ENCODE measurements at regions not wholly inside any gene's neighbourhood (a gene's known extent, or its start where the extent isn't known, plus 50 kb on each side); places are given as distances from the start of the nearest gene placed in this dataset.

- Histone ChIP-seq H3K23ac (ENCODE audit: low read length in 2 of 2) (no peak overlapping the region), H3K14ac (ENCODE audit: low read length in 2 of 2) (no peak overlapping the region), H3K79me1 (replicated peaks; ENCODE audit: low read length, poor library complexity, severe bottlenecking) (no peaks in the 10 kb centered on the region), H3K27ac (ENCODE audit: low read length, poor library complexity, severe bottlenecking) (no peak overlapping the region), H2AK5ac (ENCODE audit: low read length, severe bottlenecking) (no peak overlapping the region), H3K18ac (ENCODE audit: low read depth in 1 of 2, low read length in 2 of 2) (no peak overlapping the region), H2AFZ (ENCODE audit: low read depth, low read length) (no peak overlapping the region), H2BK120ac (ENCODE audit: low read depth, low read length) (no peak overlapping the region), H4K91ac (ENCODE audit: low read length) (no peak overlapping the region), H3K4me2 (ENCODE audit: low read length, poor library complexity, severe bottlenecking) (no peak overlapping the region), H3K9me3 (ENCODE audit: control insufficient read depth, low read length) (no peaks in the 10 kb centered on the region), H2BK5ac (ENCODE audit: low read depth, low read length, poor library complexity, severe bottlenecking) (no peak overlapping the region), H2BK12ac (ENCODE audit: low read length in 2 of 2) (no peak overlapping the region), H2BK15ac (ENCODE audit: low read depth, poor library complexity, severe bottlenecking) (no peak overlapping the region), H3K9ac (ENCODE audit: low read length) (peak overlapping the region; percentile 79), H4K8ac (ENCODE audit: low read length) (no peak overlapping the region), H3K27me3 (ENCODE audit: control insufficient read depth in 1 of 2, insufficient read depth in 1 of 2, low read length in 2 of 2) (no peaks in the 10 kb centered on the region), H3K36me3 (ENCODE audit: control insufficient read depth in 1 of 2, insufficient read depth in 2 of 2, low read depth in 1 of 2, low read length in 2 of 2) (no peaks in the 10 kb centered on the region), H3K4me3 (ENCODE audit: insufficient read depth in 1 of 2, low read depth in 1 of 2, low read length in 2 of 2) (no peak overlapping the region), H3K4ac (ENCODE audit: low read depth in 1 of 2, low read length in 2 of 2) (no peak overlapping the region), H3K4me1 (ENCODE audit: control insufficient read depth, insufficient read depth, low read depth, low read length) (peaks cover 3% of the 10 kb centered on the region)
- DNase-seq, result no peak
- WGBS, result 97% methylated on average over 3 of the region's 3 CpGs
Observed at GRCh38 chr10:33510206-33510605, 175.7 kb upstream of the NRP1 start.

GRCh38 chr10:33509231-33509831, 174.9 kb upstream of the NRP1 start:
- no peaks in the 10 kb centered on the region for H3K27me3 ChIP-seq (ENCODE audit: control insufficient read depth in 1 of 2, insufficient read depth in 1 of 2, low read length in 2 of 2)
- H3K18ac ChIP-seq (ENCODE audit: low read depth in 1 of 2, low read length in 2 of 2), result no peak overlapping the region
- no peak overlapping the region for H2AK5ac ChIP-seq (ENCODE audit: low read length, severe bottlenecking)
- H2BK12ac ChIP-seq (ENCODE audit: low read length in 2 of 2), result no peak overlapping the region
- no peak overlapping the region for H3K14ac ChIP-seq (ENCODE audit: low read length in 2 of 2)
- no peak overlapping the region for H4K91ac ChIP-seq (ENCODE audit: low read length)
- no peaks in the 10 kb centered on the region for H3K79me1 ChIP-seq (replicated peaks; ENCODE audit: low read length, poor library complexity, severe bottlenecking)
- peaks cover 3% of the 10 kb centered on the region for H3K4me1 ChIP-seq (ENCODE audit: control insufficient read depth, insufficient read depth, low read depth, low read length)
- no peak overlapping the region for H3K4me2 ChIP-seq (ENCODE audit: low read length, poor library complexity, severe bottlenecking)
- peak; percentile 92 for DNase-seq
- no peaks in the 10 kb centered on the region for H3K9me3 ChIP-seq (ENCODE audit: control insufficient read depth, low read length)
- peak overlapping the region; percentile 43 for H3K27ac ChIP-seq (ENCODE audit: low read length, poor library complexity, severe bottlenecking)
- H2AFZ ChIP-seq (ENCODE audit: low read depth, low read length), result no peak overlapping the region
- no peaks in the 10 kb centered on the region for H3K36me3 ChIP-seq (ENCODE audit: control insufficient read depth in 1 of 2, insufficient read depth in 2 of 2, low read depth in 1 of 2, low read length in 2 of 2)
- H3K4ac ChIP-seq (ENCODE audit: low read depth in 1 of 2, low read length in 2 of 2), result no peak overlapping the region
- no peak overlapping the region for H2BK15ac ChIP-seq (ENCODE audit: low read depth, poor library complexity, severe bottlenecking)
- H2BK5ac ChIP-seq (ENCODE audit: low read depth, low read length, poor library complexity, severe bottlenecking), result no peak overlapping the region
- no peak overlapping the region for H3K23ac ChIP-seq (ENCODE audit: low read length in 2 of 2)
- H4K8ac ChIP-seq (ENCODE audit: low read length), result no peak overlapping the region
- 0% methylated on average over 3 of the region's 7 CpGs for WGBS
- H2BK120ac ChIP-seq (ENCODE audit: low read depth, low read length), result no peak overlapping the region
- H3K9ac ChIP-seq (ENCODE audit: low read length), result peak overlapping the region; percentile 79
- H3K4me3 ChIP-seq (ENCODE audit: insufficient read depth in 1 of 2, low read depth in 1 of 2, low read length in 2 of 2), result no peak overlapping the region

- no peak overlapping the region for H3K27ac ChIP-seq (ENCODE audit: low read length, poor library complexity, severe bottlenecking)
- H2BK5ac ChIP-seq (ENCODE audit: low read depth, low read length, poor library complexity, severe bottlenecking), result no peak overlapping the region
- DNase-seq, result peak; percentile 18
- H2AFZ ChIP-seq (ENCODE audit: low read depth, low read length), result no peak overlapping the region
- no peak overlapping the region for H4K8ac ChIP-seq (ENCODE audit: low read length)
- H3K79me1 ChIP-seq (replicated peaks; ENCODE audit: low read length, poor library complexity, severe bottlenecking), result no peaks in the 10 kb centered on the region
- no peak overlapping the region for H3K4me3 ChIP-seq (ENCODE audit: insufficient read depth in 1 of 2, low read depth in 1 of 2, low read length in 2 of 2)
- no peak overlapping the region for H3K23ac ChIP-seq (ENCODE audit: low read length in 2 of 2)
- H2AK5ac ChIP-seq (ENCODE audit: low read length, severe bottlenecking), result no peak overlapping the region
- no peak overlapping the region for H2BK120ac ChIP-seq (ENCODE audit: low read depth, low read length)
- H3K9ac ChIP-seq (ENCODE audit: low read length), result no peak overlapping the region
- no peaks in the 10 kb centered on the region for H3K27me3 ChIP-seq (ENCODE audit: control insufficient read depth in 1 of 2, insufficient read depth in 1 of 2, low read length in 2 of 2)
- WGBS, result 87% methylated on average over 10 of the region's 10 CpGs
- no peak overlapping the region for H2BK15ac ChIP-seq (ENCODE audit: low read depth, poor library complexity, severe bottlenecking)
- H3K9me3 ChIP-seq (ENCODE audit: control insufficient read depth, low read length), result no peaks in the 10 kb centered on the region
- no peak overlapping the region for H3K18ac ChIP-seq (ENCODE audit: low read depth in 1 of 2, low read length in 2 of 2)
- H3K4me2 ChIP-seq (ENCODE audit: low read length, poor library complexity, severe bottlenecking), result no peak overlapping the region
- no peak overlapping the region for H4K91ac ChIP-seq (ENCODE audit: low read length)
- H3K14ac ChIP-seq (ENCODE audit: low read length in 2 of 2), result no peak overlapping the region
- H3K36me3 ChIP-seq (ENCODE audit: control insufficient read depth in 1 of 2, insufficient read depth in 2 of 2, low read depth in 1 of 2, low read length in 2 of 2), result no peaks in the 10 kb centered on the region
- H2BK12ac ChIP-seq (ENCODE audit: low read length in 2 of 2), result no peak overlapping the region
- no peak overlapping the region for H3K4ac ChIP-seq (ENCODE audit: low read depth in 1 of 2, low read length in 2 of 2)
- peaks cover 3% of the 10 kb centered on the region for H3K4me1 ChIP-seq (ENCODE audit: control insufficient read depth, insufficient read depth, low read depth, low read length)
Observed at GRCh38 chr10:33507662-33508425, 173.4 kb upstream of the NRP1 start.

- no peaks in the 10 kb centered on the region for H3K36me3 ChIP-seq (ENCODE audit: control insufficient read depth in 1 of 2, insufficient read depth in 2 of 2, low read depth in 1 of 2, low read length in 2 of 2)
- no peak overlapping the region for H2AK5ac ChIP-seq (ENCODE audit: low read length, severe bottlenecking)
- H2BK120ac ChIP-seq (ENCODE audit: low read depth, low read length), result no peak overlapping the region
- no peak overlapping the region for H3K18ac ChIP-seq (ENCODE audit: low read depth in 1 of 2, low read length in 2 of 2)
- no peaks in the 10 kb centered on the region for H3K9me3 ChIP-seq (ENCODE audit: control insufficient read depth, low read length)
- peaks cover 3% of the 10 kb centered on the region for H3K4me1 ChIP-seq (ENCODE audit: control insufficient read depth, insufficient read depth, low read depth, low read length)
- no peak overlapping the region for H2BK5ac ChIP-seq (ENCODE audit: low read depth, low read length, poor library complexity, severe bottlenecking)
- H3K27ac ChIP-seq (ENCODE audit: low read length, poor library complexity, severe bottlenecking), result no peak overlapping the region
- H3K27me3 ChIP-seq (ENCODE audit: control insufficient read depth in 1 of 2, insufficient read depth in 1 of 2, low read length in 2 of 2), result no peaks in the 10 kb centered on the region
- no peak overlapping the region for H3K4me3 ChIP-seq (ENCODE audit: insufficient read depth in 1 of 2, low read depth in 1 of 2, low read length in 2 of 2)
- no peak overlapping the region for H4K8ac ChIP-seq (ENCODE audit: low read length)
- H3K4me2 ChIP-seq (ENCODE audit: low read length, poor library complexity, severe bottlenecking), result no peak overlapping the region
- H3K9ac ChIP-seq (ENCODE audit: low read length), result peak overlapping the region; percentile 42
- H4K91ac ChIP-seq (ENCODE audit: low read length), result no peak overlapping the region
- 100% methylated on average over 4 of the region's 5 CpGs for WGBS
- H3K23ac ChIP-seq (ENCODE audit: low read length in 2 of 2), result no peak overlapping the region
- no peak overlapping the region for H3K14ac ChIP-seq (ENCODE audit: low read length in 2 of 2)
- H2AFZ ChIP-seq (ENCODE audit: low read depth, low read length), result no peak overlapping the region
- no peak overlapping the region for H2BK12ac ChIP-seq (ENCODE audit: low read length in 2 of 2)
- H3K4ac ChIP-seq (ENCODE audit: low read depth in 1 of 2, low read length in 2 of 2), result no peak overlapping the region
- no peak for DNase-seq
- no peaks in the 10 kb centered on the region for H3K79me1 ChIP-seq (replicated peaks; ENCODE audit: low read length, poor library complexity, severe bottlenecking)
- H2BK15ac ChIP-seq (ENCODE audit: low read depth, poor library complexity, severe bottlenecking), result no peak overlapping the region
Observed at GRCh38 chr10:33506838-33507661, 172.6 kb upstream of the NRP1 start.

Data from mesenchymal stem cell (in vitro differentiated cells and primary cell).